ENCODE measurements at regions not wholly inside any gene's neighbourhood (a gene's known extent, or its start where the extent isn't known, plus 50 kb on each side); places are given as distances from the start of the nearest gene placed in this dataset.

- TF ChIP-seq EP300 (IDR thresholded peaks at IDR 0.05; ENCODE audit: low read length), result no peak
- no peak for TF ChIP-seq MAFK (IDR thresholded peaks at IDR 0.05; ENCODE audit: low read length)
- no peak for TF ChIP-seq CTCF (IDR thresholded peaks at IDR 0.05 in 2 of 3, conservative IDR thresholded peaks at IDR 0.05 in 1 of 3; ENCODE audit: insufficient read depth in 2 of 3, low read depth in 1 of 3, low read length in 3 of 3)
- no peak for TF ChIP-seq ZBTB11 (CRISPR knock-in tag; IDR thresholded peaks at IDR 0.05)
- no peak for TF ChIP-seq POLR2A (conservative IDR thresholded peaks at IDR 0.05)
- TF ChIP-seq USF1 (CRISPR knock-in tag; IDR thresholded peaks at IDR 0.05), result no peak
- TF ChIP-seq SREBF1 (IDR thresholded peaks at IDR 0.05; ENCODE audit: borderline replicate concordance, low read depth, low read length), result no peak
Measured at GRCh38 chr1:112297536-112297935, 98.5 kb upstream of the CTTNBP2NL start.

Measured in K562 (cell line).